Liver (tissue), 3 donors: ENCODE measurements at regions not wholly inside any gene's neighbourhood (a gene's known extent, or its start where the extent isn't known, plus 50 kb on each side); places are given as distances from the start of the nearest gene placed in this dataset.

ENCODE experiments used
- ATF3 ChIP-seq: IDR thresholded peaks from 2 replicates; pipeline ENCODE4 v1.6.1; 2016; ENCODE audit warnings: antibody characterized with exemption
- CTCF ChIP-seq: fragments of 150-350 bp; IDR thresholded peaks from 2 replicates; pipeline ENCODE4 v1.5.1; 2017; ENCODE audit warnings: improper control_type of control experiment, low read depth, low read length; ENCODE audit not compliant: missing input control
- SP1 ChIP-seq: IDR thresholded peaks from 2 replicates; pipeline ENCODE4 v1.6.1; 2018; ENCODE audit warnings: antibody characterized with exemption, mild to moderate bottlenecking
- YY1 ChIP-seq: IDR thresholded peaks from 2 replicates; pipeline ENCODE4 v1.6.1; 2016; ENCODE audit warnings: antibody characterized with exemption, mild to moderate bottlenecking
- donor health status: healthy.
- donor health status: healthy.

- no peak for TF ChIP-seq CTCF
- TF ChIP-seq SP1, result no peak
- no peak for TF ChIP-seq YY1
- TF ChIP-seq ATF3, result no peak
These were observed 554.8 kb downstream of the PIK3C3 start for GRCh38 chr18:42509750-42510415.
